Natural killer cell treated with Interleukin-12 subunit alpha and Interleukin-12 subunit beta and Interleukin-15 and Interleukin-18, amount 100 ng/mL, for 72 hours (primary cell): ENCODE measurements at regions not wholly inside any gene's neighbourhood (a gene's known extent, or its start where the extent isn't known, plus 50 kb on each side); places are given as distances from the start of the nearest gene placed in this dataset.
"Not testable (repeated sequence)": the region's sequence is repeated elsewhere in the genome, so short reads cannot be mapped to it uniquely, and the experiment has no call there.

Source experiments
- ATAC-seq, 2 donors: fragments of 150-1000 bp; cut with Tn5 transposase in 1 of 2; sonication (Bioruptor Pico), chemical (Tn5 transposase) in 1 of 2; 2 replicates each; pipeline ENCODE4 v1.10.0; 2021
- DNase-seq: peaks from one replicate; pipeline ENCODE4 v3.0.0; 2022; ENCODE audit warnings: low spot score
- H3K27ac Mint-ChIP-seq, 2 donors: 1 replicate in 1 of 2; 2 replicates in 1 of 2; pipeline ENCODE4 v1.8.0; 2022; ENCODE audit warnings: mixed read lengths in 2 of 2, mild to moderate bottlenecking in 1 of 2, moderate library complexity in 1 of 2
- H3K27me3 Mint-ChIP-seq, 2 donors: 1 replicate in 1 of 2; 2 replicates in 1 of 2; pipeline ENCODE4 v1.8.0; 2022; ENCODE audit warnings: mixed read lengths in 2 of 2
- H3K36me3 Mint-ChIP-seq: one replicate; pipeline ENCODE4 v1.8.0; 2022; ENCODE audit warnings: mixed read lengths
- H3K4me1 Mint-ChIP-seq, 2 donors: 1 replicate in 1 of 2; 2 replicates in 1 of 2; pipeline ENCODE4 v1.8.0; 2022; ENCODE audit warnings: low read depth in 2 of 2, mixed read lengths in 2 of 2, mild to moderate bottlenecking in 1 of 2
- H3K4me3 Mint-ChIP-seq: one replicate; pipeline ENCODE4 v1.8.0; 2022; ENCODE audit warnings: mixed read lengths
- H3K9me3 Mint-ChIP-seq: 2 replicates; pipeline ENCODE4 v1.8.0; 2022; ENCODE audit warnings: mixed read lengths

DNA sequence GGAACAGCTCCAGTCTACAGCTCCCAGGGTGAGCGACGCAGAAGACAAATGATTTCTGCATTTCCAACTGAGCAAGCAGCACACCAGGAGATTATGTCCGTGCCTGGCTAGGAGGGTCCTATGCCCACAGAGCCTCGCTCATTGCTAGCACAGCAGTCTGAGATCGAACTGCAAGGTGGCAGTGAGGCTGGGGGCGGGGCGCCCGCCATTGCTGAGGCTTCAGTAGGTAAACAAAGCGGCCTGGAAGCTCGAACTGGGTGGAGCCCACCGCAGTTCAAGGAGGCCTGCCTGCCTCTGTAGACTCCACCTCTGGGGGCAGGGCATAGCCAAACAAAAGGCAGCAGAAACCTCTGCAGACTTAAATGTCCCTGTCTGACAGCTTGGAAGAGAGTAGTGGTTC lies 198.0 kb upstream of the DIAPH2 start:
- not testable (repeated sequence) for ATAC-seq, DNase-seq, H3K27ac Mint-ChIP-seq, H3K36me3 Mint-ChIP-seq, H3K4me3 Mint-ChIP-seq, H3K9me3 Mint-ChIP-seq, H3K4me1 Mint-ChIP-seq, H3K27me3 Mint-ChIP-seq

DNA sequence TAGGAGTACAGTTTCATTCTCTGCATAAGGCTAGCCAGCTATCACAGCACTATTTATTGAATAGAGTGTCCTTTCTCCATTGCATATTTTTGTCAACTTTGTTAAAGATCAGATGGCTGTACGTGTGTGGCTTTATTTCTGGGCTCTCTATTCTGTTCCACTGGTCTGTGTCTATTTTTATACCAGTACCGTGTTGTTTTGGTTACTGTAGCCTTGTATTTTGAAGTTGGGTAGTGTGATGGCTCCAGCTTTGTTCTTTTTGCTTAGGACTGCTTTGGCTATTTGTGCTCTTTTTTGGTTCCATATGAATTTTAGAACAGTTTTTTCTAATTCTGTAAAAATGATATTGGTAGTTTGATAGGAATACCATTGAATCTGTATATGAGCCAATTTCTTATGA lies 182.1 kb upstream of the DIAPH2 start:
- H3K36me3 Mint-ChIP-seq = no peaks in the 10 kb centered on the region

DNA sequence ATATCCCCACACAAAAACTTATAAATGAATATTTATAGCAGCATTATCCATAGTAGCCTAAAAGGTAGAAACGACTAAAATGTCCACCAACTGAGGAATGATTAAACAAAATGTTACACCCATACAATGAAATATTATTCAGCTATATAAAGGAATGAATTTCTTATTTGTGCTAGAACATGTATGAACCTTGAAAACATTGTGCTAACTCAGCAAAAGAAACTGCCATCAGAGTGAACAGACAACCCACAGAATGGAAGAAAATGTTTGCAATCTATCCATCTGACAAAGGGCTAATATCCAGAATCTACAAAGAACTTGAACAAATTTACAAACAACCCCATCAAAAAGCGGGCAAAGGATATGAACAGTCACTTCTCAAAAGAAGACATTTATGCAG lies 155.3 kb upstream of the DIAPH2 start:
- not testable (repeated sequence) for H3K4me3 Mint-ChIP-seq, ATAC-seq, H3K36me3 Mint-ChIP-seq, H3K4me1 Mint-ChIP-seq, H3K27ac Mint-ChIP-seq, H3K9me3 Mint-ChIP-seq, H3K27me3 Mint-ChIP-seq, DNase-seq

More for the DNA sequence above, 182.1 kb upstream of the DIAPH2 start:
- Mint-ChIP-seq H3K27ac (no peak overlapping the region), H3K4me1 (no peaks in the 10 kb centered on the region), H3K4me3 (no peak overlapping the region), H3K27me3 (peaks cover 0 to 2% of the 10 kb centered on the region in 2 donors), H3K9me3 (peaks cover 3% of the 10 kb centered on the region)
- no peak for DNase-seq
- ATAC-seq = no peak

DNA sequence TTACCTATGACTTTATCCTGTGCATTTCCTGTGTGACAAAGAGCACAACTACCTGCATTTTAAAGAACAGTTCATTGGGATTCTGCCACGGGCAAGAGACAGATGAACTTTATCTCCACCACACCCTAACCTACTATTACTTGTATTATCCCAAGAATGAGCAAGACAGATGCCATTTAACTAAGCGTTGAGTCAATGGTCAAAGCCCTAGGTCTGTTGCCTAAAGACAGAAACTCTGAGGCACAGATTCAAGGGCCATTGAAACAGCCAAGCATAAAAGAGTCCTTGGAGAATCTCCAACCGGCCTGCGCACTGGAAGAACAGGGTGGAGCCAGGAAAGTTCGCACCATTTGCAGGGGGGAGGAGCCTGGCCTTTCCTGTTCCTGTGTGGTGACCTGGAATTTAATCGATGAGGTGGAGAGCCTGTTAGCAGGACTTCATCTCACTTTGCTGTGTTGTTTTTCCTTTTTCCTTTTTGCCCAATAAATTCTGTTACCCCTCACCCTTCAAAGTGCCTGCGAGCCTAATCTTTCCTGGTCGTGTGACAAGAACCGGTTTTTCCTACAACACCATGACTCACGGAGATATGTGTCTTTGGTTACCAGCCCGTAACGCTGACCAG lies 146.4 kb upstream of the DIAPH2 start:
- H3K4me1 Mint-ChIP-seq = peaks cover 0 to 3% of the 10 kb centered on the region in 2 donors
- H3K27me3 Mint-ChIP-seq = peaks cover 0 to 3% of the 10 kb centered on the region in 2 donors
- ATAC-seq (no peak), DNase-seq (no peak)
- H3K27ac Mint-ChIP-seq = no peak overlapping the region
- H3K36me3 Mint-ChIP-seq = no peaks in the 10 kb centered on the region
- H3K9me3 Mint-ChIP-seq = no peaks in the 10 kb centered on the region
- H3K4me3 Mint-ChIP-seq = no peak overlapping the region

DNA sequence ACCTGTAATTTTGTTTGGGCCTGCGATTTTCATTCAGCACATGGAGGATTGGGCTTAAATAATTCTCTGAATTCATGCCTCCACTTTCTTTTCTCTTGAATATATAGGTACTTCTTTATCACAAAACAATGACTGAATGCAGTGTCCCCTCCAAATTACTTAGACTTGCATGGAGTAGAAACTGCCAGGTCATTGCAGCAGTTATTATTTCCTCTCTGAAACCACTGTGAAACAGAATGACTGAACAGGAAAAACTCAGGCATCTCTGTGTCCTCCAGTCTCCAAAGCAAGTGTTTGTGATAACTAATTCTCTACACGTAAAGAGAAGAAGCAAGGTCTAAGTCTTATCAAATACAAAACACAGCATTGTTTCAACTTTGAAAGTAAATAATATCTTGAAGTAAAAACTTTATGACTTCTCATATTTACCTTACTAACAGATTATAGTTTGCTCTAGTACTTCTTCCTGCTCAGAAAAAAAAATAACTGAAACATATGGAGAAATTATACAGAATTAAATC lies 144.5 kb upstream of the DIAPH2 start:
- Mint-ChIP-seq H3K27ac (no peak overlapping the region), H3K36me3 (no peaks in the 10 kb centered on the region), H3K9me3 (no peaks in the 10 kb centered on the region), H3K4me3 (no peak overlapping the region), H3K4me1 (peaks cover 0 to 3% of the 10 kb centered on the region in 2 donors), H3K27me3 (peaks cover 0 to 3% of the 10 kb centered on the region in 2 donors)
- no peak for DNase-seq
- no peak for ATAC-seq

DNA sequence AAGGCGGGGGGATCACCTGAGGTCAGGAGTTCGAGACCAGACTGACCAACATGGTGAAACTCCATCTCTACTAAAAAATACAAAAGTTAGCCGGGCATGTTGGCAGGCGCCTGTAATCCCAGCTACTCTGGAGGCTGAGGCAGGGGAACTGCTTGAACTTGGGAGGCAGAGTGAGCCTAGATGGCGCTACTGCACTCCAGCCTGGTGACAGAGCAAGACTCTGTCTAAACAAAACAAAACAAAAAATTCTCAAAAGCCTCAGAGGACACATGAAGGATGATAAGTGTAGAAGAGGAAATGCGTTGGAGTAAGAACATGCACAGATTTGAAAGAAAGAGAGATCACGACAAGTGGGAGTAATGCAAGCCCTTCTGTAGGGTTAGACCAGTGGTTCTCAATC lies 138.4 kb upstream of the DIAPH2 start:
- not testable (repeated sequence) for H3K9me3 Mint-ChIP-seq, H3K36me3 Mint-ChIP-seq, H3K27me3 Mint-ChIP-seq, H3K4me1 Mint-ChIP-seq, H3K4me3 Mint-ChIP-seq, H3K27ac Mint-ChIP-seq, DNase-seq, ATAC-seq

DNA sequence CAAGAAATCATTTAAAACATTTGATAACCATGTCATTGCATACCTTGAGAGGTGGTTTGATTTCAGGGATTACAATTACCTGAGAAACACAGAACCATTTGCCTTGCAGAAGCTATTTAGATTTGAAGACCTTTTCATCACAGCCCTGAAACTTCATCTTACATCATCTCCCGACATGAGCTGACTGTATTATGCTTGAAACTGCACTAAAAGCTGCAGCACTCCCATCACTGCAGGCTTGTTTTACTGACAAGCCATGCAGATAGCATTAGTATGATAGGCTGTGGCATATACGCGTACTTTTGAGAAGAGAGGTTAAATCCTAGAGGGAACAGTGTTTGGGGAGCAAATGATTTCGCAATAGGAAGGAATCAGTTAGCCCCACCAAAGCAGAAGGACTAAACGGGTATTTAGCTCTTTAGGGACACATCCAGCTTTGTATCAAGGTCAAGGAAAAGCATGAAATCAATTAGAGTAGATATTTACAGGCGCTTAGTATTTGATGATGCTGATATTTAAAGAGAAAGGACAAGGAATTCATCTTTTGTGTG lies 133.2 kb upstream of the DIAPH2 start:
- H3K4me3 Mint-ChIP-seq = no peak overlapping the region
- H3K9me3 Mint-ChIP-seq = no peaks in the 10 kb centered on the region
- no peak for DNase-seq
- no peaks in the 10 kb centered on the region for H3K36me3 Mint-ChIP-seq
- peaks cover 0 to 8% of the 10 kb centered on the region in 2 donors for H3K27me3 Mint-ChIP-seq
- H3K4me1 Mint-ChIP-seq = no peaks in the 10 kb centered on the region
- H3K27ac Mint-ChIP-seq = no peak overlapping the region
- ATAC-seq = no peak

DNA sequence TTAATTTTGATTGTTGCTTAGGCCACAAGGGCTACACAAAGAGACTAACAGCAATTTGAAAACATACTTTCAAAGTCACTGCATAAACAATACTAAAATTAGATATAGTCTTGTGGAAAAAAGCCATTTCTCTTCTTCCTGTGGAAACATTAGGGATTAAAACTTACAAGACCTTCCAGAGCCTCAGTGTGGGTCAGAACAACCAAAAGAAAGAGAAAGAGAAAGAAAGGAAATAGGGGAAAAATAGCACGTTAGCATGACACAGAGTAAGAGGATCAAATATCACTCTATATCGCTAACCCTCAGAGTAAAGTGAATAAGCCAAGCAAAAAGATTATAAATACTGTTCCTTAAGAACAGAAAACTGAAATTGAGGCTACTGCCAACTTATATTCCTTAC lies 127.8 kb upstream of the DIAPH2 start:
- Mint-ChIP-seq H3K36me3 (no peaks in the 10 kb centered on the region), H3K9me3 (no peaks in the 10 kb centered on the region), H3K4me1 (no peaks in the 10 kb centered on the region), H3K27ac (no peak overlapping the region), H3K27me3 (peaks cover 0 to 2% of the 10 kb centered on the region in 2 donors), H3K4me3 (no peak overlapping the region)
- no peak for ATAC-seq
- DNase-seq = no peak

DNA sequence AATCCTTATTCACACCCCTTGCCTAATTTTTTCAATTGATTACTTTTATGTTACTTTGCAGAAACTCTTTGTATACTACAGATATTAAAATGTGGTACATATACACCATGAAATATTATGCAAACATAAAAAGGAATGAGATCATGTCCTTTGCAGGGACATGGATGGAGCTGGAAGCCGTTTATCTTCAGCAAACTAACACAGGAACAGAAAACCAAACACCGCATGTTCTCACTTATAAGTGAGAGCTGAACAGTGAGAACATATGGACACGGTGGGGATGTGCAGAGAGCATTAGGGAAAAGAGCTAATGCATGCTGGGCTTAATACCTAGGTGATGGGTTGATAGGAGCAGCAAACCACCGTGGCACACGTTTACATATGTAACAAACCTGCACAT lies 123.5 kb upstream of the DIAPH2 start:
- not testable (repeated sequence) for H3K27me3 Mint-ChIP-seq, DNase-seq, H3K36me3 Mint-ChIP-seq, ATAC-seq, H3K4me3 Mint-ChIP-seq, H3K4me1 Mint-ChIP-seq, H3K27ac Mint-ChIP-seq, H3K9me3 Mint-ChIP-seq

DNA sequence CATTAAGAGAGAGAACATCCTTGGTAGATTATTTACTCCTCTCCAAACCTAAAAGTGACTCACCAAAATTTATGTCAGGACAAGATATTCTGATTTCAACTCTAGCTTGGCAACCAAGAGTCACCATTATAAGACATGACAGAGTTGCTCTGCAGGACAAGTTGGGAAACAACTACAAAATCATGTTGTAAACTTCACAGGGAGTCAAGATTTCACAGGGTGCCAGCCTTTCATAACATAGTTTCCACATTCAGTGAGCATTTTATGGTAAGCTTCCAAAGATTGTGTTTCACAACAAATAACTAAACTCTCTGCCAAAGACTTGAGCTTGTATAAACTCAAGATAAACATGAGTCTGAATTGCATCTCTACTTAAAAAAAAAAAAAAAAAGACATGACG lies 121.0 kb upstream of the DIAPH2 start:
- H3K9me3 Mint-ChIP-seq = peaks cover 4% of the 10 kb centered on the region
- DNase-seq (no peak), ATAC-seq (no peak)
- H3K27ac Mint-ChIP-seq = no peak overlapping the region
- H3K36me3 Mint-ChIP-seq = no peaks in the 10 kb centered on the region
- no peak overlapping the region for H3K4me3 Mint-ChIP-seq
- no peaks in the 10 kb centered on the region for H3K4me1 Mint-ChIP-seq
- H3K27me3 Mint-ChIP-seq = peaks cover 0 to 2% of the 10 kb centered on the region in 2 donors

DNA sequence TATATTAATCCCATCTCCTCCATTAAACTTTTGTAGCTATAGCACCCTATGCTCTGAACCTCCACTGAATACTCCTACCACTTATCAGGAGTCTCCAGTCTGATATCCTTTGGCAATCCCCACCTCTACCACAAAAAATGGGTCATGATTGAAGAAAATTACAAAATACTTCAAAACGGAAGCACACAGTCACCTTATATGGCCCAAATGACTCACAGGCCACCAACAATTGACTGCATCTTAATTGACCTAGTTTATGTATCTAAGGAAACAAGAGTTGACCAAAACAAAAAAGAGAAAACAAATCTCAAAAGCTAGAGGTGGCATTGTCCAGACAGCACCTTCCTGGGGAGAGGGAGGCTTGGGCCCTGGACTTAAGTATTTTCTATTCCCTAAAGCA lies 120.0 kb upstream of the DIAPH2 start:
- Mint-ChIP-seq H3K9me3 (peaks cover 4% of the 10 kb centered on the region), H3K27me3 (peaks cover 0 to 2% of the 10 kb centered on the region in 2 donors), H3K27ac (no peak overlapping the region), H3K4me1 (no peaks in the 10 kb centered on the region), H3K36me3 (no peaks in the 10 kb centered on the region), H3K4me3 (no peak overlapping the region)
- no peak for DNase-seq
- ATAC-seq = no peak

DNA sequence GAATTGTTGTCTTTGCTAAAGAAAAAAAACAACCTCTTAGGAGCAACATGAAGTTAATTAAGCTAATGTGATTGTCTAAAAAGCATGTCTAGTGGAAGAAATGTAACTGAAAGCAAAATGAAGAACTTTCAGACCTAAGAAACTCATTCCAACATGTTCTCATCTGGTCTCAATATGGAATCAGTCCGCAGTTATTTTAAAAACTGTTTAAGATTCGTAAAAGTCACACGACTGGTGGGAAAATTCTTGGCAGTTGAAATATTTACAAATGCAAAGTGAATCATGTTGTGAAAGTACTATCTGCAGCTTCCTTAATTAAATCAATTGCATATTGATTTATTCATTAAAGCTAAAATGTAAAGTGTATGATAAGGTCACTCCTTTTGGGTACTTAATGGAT lies 117.8 kb upstream of the DIAPH2 start:
- no peaks in the 10 kb centered on the region for H3K4me1 Mint-ChIP-seq
- ATAC-seq (no peak), DNase-seq (no peak)
- H3K27ac Mint-ChIP-seq = no peak overlapping the region
- H3K9me3 Mint-ChIP-seq = peaks cover 4% of the 10 kb centered on the region
- peaks cover 0 to 2% of the 10 kb centered on the region in 2 donors for H3K27me3 Mint-ChIP-seq
- H3K4me3 Mint-ChIP-seq = no peak overlapping the region
- no peaks in the 10 kb centered on the region for H3K36me3 Mint-ChIP-seq

DNA sequence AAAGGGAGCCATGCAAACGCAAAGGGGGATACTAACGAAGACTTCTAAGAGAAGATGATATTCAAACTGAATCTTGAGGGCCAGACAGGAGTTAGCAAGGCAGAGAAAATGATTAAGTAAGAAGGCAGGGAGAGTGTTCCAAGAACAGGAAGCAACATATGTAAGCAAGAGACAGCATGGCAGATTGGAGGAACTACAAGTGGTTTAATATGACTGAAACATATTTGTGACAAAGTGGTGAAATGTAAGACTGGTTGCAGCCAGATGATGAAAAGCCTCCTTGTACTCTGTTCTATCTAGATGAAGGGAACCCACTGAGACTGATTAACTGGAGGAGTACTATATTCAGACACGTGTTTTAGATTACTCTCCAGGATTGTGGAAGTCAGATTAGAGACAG lies 116.6 kb upstream of the DIAPH2 start:
- Mint-ChIP-seq H3K4me3 (no peak overlapping the region), H3K27ac (no peak overlapping the region), H3K4me1 (no peaks in the 10 kb centered on the region), H3K36me3 (no peaks in the 10 kb centered on the region), H3K27me3 (peaks cover 0 to 2% of the 10 kb centered on the region in 2 donors), H3K9me3 (peaks cover 4% of the 10 kb centered on the region)
- no peak for ATAC-seq
- no peak for DNase-seq

DNA sequence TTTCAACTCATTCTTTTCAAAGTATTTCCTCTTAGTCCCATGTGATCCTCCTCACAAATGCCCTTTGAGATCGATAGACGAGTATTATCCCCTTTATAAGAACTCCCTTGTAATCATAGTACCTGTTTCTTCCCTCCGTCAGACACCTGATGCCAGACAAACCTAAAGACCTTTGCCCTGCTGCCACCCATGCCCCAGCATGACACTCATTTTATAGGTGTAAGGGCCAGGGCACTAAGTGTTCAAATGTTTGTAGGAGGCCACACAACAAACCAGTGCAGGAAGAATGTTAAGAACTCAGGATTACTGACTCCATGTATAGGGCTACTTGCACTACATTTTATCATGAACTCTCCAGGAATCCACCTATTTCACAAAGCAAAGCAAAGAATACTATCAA lies 115.6 kb upstream of the DIAPH2 start:
- ATAC-seq (no peak), DNase-seq (no peak)
- peaks cover 4% of the 10 kb centered on the region for H3K9me3 Mint-ChIP-seq
- no peaks in the 10 kb centered on the region for H3K36me3 Mint-ChIP-seq
- no peak overlapping the region for H3K27ac Mint-ChIP-seq
- no peak overlapping the region for H3K4me3 Mint-ChIP-seq
- H3K4me1 Mint-ChIP-seq = no peaks in the 10 kb centered on the region
- peaks cover 0 to 2% of the 10 kb centered on the region in 2 donors for H3K27me3 Mint-ChIP-seq

DNA sequence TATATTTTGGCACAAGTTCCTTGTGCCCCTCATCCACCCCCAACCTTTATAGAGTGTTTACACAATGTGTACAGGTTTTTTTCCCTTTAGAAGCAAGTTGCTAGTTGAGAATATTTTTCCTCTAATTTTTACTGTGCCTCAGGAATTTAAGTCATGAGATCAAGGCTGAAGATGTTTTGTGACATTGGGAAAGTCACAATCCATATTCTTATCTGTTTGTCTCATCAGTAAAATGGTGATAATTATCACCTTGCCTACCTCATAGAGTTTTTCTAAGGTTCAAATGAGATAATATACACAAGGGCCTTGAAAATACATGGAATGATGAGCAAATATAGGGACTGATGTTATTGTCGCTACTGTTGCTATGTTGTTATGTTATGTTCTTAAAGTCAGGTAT lies 109.6 kb upstream of the DIAPH2 start:
- H3K27me3 Mint-ChIP-seq = peaks cover 0 to 10% of the 10 kb centered on the region in 2 donors
- no peak overlapping the region for H3K27ac Mint-ChIP-seq
- no peaks in the 10 kb centered on the region for H3K4me1 Mint-ChIP-seq
- DNase-seq = no peak
- no peak overlapping the region for H3K4me3 Mint-ChIP-seq
- no peaks in the 10 kb centered on the region for H3K9me3 Mint-ChIP-seq
- no peak for ATAC-seq
- H3K36me3 Mint-ChIP-seq = no peaks in the 10 kb centered on the region
